ENCODE measurements at regions not wholly inside any gene's neighbourhood (a gene's known extent, or its start where the extent isn't known, plus 50 kb on each side); places are given as distances from the start of the nearest gene placed in this dataset.

- DNase-seq (no peak), ATAC-seq (ENCODE audit: insufficient read depth, low FRiP score) (no peak)
- no peak overlapping the region for H3K27ac ChIP-seq (ENCODE audit: low read depth in 1 of 2, low read length in 1 of 2)
- WGBS, 2 donors: 74 to 95% methylated on average over 1 of the region's 1 CpG
- H3K4me1 ChIP-seq (ENCODE audit: control insufficient read depth in 5 of 5, insufficient read depth in 5 of 5, low read length in 5 of 5): no peaks in the 10 kb centered on the region
- peaks cover 0 to 2% (median 0%) of the 10 kb centered on the region in 3 donors for H3K27me3 ChIP-seq (ENCODE audit: control insufficient read depth in 3 of 3, insufficient read depth in 3 of 3, low read length in 2 of 3)
- H3K4me3 ChIP-seq: no peak overlapping the region
- no peaks in the 10 kb centered on the region for H3K36me3 ChIP-seq (ENCODE audit: control insufficient read depth in 4 of 4, insufficient read depth in 4 of 4, low read length in 4 of 4)
- H3K9me3 ChIP-seq (ENCODE audit: control insufficient read depth in 4 of 4, insufficient read depth in 3 of 4, low read length in 3 of 4): peaks cover 0 to 3% (median 1%) of the 10 kb centered on the region in 4 donors
- no peak for TF ChIP-seq CTCF (IDR thresholded peaks at IDR 0.05; ENCODE audit: control extremely low read depth, extremely low read depth)
- no peak overlapping the region for H3K9ac ChIP-seq (ENCODE audit: insufficient read depth in 1 of 2, low read length in 2 of 2)
These were observed 56.7 kb upstream of the GUCA2B start for GRCh38 chr1:42096554-42096953.

GRCh38 chr1:42089246-42089645, 64.0 kb upstream of the GUCA2B start:
- DNase-seq (no peak), ATAC-seq (ENCODE audit: insufficient read depth, low FRiP score) (no peak)
- TF ChIP-seq CTCF (IDR thresholded peaks at IDR 0.05; ENCODE audit: control extremely low read depth, extremely low read depth): no peak
- Histone ChIP-seq H3K4me1 (ENCODE audit: control insufficient read depth in 5 of 5, insufficient read depth in 5 of 5, low read length in 5 of 5) (peaks cover 0 to 5% (median 0%) of the 10 kb centered on the region in 5 donors), H3K9me3 (ENCODE audit: control insufficient read depth in 4 of 4, insufficient read depth in 3 of 4, low read length in 3 of 4) (peaks cover 0 to 12% (median 5%) of the 10 kb centered on the region in 4 donors), H3K36me3 (ENCODE audit: control insufficient read depth in 4 of 4, insufficient read depth in 4 of 4, low read length in 4 of 4) (no peaks in the 10 kb centered on the region), H3K27ac (ENCODE audit: low read depth in 1 of 2, low read length in 1 of 2) (no peak overlapping the region), H3K4me3 (no peak overlapping the region), H3K27me3 (ENCODE audit: control insufficient read depth in 3 of 3, insufficient read depth in 3 of 3, low read length in 2 of 3) (no peaks in the 10 kb centered on the region), H3K9ac (ENCODE audit: insufficient read depth in 1 of 2, low read length in 2 of 2) (no peak overlapping the region)
- WGBS, 2 donors: 84 to 90% methylated on average over 2 of the region's 2 CpGs

GRCh38 chr1:42086146-42086545, 67.1 kb upstream of the GUCA2B start:
- H3K27ac ChIP-seq (ENCODE audit: low read depth in 1 of 2, low read length in 1 of 2): no peak overlapping the region
- H3K9me3 ChIP-seq (ENCODE audit: control insufficient read depth in 4 of 4, insufficient read depth in 3 of 4, low read length in 3 of 4): peaks cover 0 to 12% (median 3%) of the 10 kb centered on the region in 4 donors
- no peaks in the 10 kb centered on the region for H3K36me3 ChIP-seq (ENCODE audit: control insufficient read depth in 4 of 4, insufficient read depth in 4 of 4, low read length in 4 of 4)
- H3K27me3 ChIP-seq (ENCODE audit: control insufficient read depth in 3 of 3, insufficient read depth in 3 of 3, low read length in 2 of 3): no peaks in the 10 kb centered on the region
- ATAC-seq (ENCODE audit: insufficient read depth, low FRiP score) (no peak), DNase-seq (peak in 2 of 3 donors; percentile 3 to 25)
- peaks cover 0 to 5% (median 0%) of the 10 kb centered on the region in 5 donors for H3K4me1 ChIP-seq (ENCODE audit: control insufficient read depth in 5 of 5, insufficient read depth in 5 of 5, low read length in 5 of 5)
- no peak overlapping the region for H3K9ac ChIP-seq (ENCODE audit: insufficient read depth in 1 of 2, low read length in 2 of 2)
- H3K4me3 ChIP-seq: no peak overlapping the region
- TF ChIP-seq CTCF (IDR thresholded peaks at IDR 0.05; ENCODE audit: control extremely low read depth, extremely low read depth): no peak

- H3K27ac ChIP-seq (ENCODE audit: low read depth in 1 of 2, low read length in 1 of 2): no peak overlapping the region
- 28 to 70% methylated on average over 1 of the region's 1 CpG for WGBS, 2 donors
- no peak for TF ChIP-seq CTCF (IDR thresholded peaks at IDR 0.05; ENCODE audit: control extremely low read depth, extremely low read depth)
- ATAC-seq (ENCODE audit: insufficient read depth, low FRiP score) (no peak), DNase-seq (peak in 2 of 3 donors; percentile 42 to 69)
- H3K4me1 ChIP-seq (ENCODE audit: control insufficient read depth in 5 of 5, insufficient read depth in 5 of 5, low read length in 5 of 5): peaks cover 0 to 5% (median 0%) of the 10 kb centered on the region in 5 donors
- no peaks in the 10 kb centered on the region for H3K27me3 ChIP-seq (ENCODE audit: control insufficient read depth in 3 of 3, insufficient read depth in 3 of 3, low read length in 2 of 3)
- no peak overlapping the region for H3K4me3 ChIP-seq
- H3K9ac ChIP-seq (ENCODE audit: insufficient read depth in 1 of 2, low read length in 2 of 2): no peak overlapping the region
- no peaks in the 10 kb centered on the region for H3K36me3 ChIP-seq (ENCODE audit: control insufficient read depth in 4 of 4, insufficient read depth in 4 of 4, low read length in 4 of 4)
- H3K9me3 ChIP-seq (ENCODE audit: control insufficient read depth in 4 of 4, insufficient read depth in 3 of 4, low read length in 3 of 4): peaks cover 0 to 12% (median 3%) of the 10 kb centered on the region in 4 donors
These were observed 67.6 kb upstream of the GUCA2B start for GRCh38 chr1:42085596-42085995.
